Hindlimb muscle (tissue), 1 donor: ENCODE measurements at regions not wholly inside any gene's neighbourhood (a gene's known extent, or its start where the extent isn't known, plus 50 kb on each side); places are given as distances from the start of the nearest gene placed in this dataset.
A peak's percentile ranks its signal among the peaks of the same experiment; 100 is the strongest.
"Not testable (repeated sequence)": the region's sequence is repeated elsewhere in the genome, so short reads cannot be mapped to it uniquely, and the experiment has no call there.

Experiments used
- DNase-seq: peaks from one replicate; pipeline ENCODE4 v3.0.0-alpha.2; 2013

- no peak for DNase-seq
These were observed 111.9 kb upstream of the FOXQ1 start for GRCh38 chr6:1200081-1200408.

- no peak for DNase-seq
These were observed 114.6 kb upstream of the FOXQ1 start for GRCh38 chr6:1197309-1197708.

DNA sequence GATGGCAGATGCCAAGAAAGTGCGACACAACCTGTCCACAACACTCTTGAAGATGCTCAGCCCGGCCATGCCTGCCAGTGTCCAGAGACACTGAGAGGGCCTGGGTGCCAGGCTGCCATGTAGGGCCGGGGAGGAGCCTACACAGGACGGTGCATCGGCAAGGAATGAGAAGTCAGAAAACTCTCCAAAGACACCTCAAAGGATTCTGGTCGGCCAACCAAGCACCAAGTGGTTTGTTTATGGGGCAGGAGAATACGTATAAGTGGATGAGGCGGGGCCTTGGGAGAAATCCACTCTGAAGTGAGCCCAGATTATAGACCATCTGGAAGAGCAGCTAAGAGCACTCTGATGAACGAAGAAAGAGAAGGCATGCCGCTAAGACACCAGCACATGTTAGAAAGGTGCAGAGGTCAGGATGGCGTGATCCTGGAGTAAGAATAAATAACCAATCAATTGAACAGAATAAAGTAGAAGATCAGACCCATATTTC lies 120.7 kb upstream of the FOXQ1 start:
- DNase-seq, result no peak

GRCh38 chr6:1190366-1190765 lies 121.5 kb upstream of the FOXQ1 start:
- DNase-seq, result no peak

GRCh38 chr6:1188199-1188598 lies 123.7 kb upstream of the FOXQ1 start:
- no peak for DNase-seq

DNA sequence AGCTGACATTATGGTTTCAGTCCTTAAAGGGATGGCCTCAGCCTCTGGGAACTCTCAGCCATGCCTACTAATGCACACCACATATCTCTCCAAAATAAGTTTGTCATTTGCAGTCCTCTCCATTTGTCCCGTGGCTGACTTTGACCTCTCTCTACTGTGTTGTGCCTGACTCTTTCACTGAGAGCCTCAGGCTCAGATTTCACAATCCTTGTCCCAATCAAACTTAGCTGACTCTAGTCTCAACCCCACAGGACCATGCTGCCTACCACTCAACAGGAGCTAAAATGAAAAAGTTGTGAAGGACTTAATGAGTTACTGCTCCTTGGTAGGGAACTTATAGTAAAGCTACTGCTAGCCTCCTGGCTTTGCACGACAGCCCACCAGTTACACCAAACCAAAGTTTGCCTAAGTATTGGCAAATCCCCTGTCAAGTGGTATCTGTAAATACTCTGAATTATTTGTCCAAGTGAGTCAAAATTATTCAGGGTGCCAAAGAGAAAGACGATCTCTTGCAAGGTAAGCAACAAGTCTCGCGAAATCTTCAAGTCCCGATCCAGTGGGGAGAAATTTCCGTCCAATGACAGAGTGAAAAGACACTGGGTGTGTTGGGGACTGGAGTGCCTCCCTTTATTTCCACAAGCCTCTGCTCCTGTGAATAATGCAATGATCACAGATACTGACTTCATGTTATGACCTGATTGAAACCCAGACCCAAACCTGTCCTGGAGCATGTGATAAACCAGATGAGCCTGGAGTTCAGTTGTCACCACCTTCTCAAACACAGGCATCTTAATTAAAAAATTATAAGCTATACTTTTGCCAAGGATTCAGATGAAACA lies 124.4 kb upstream of the FOXQ1 start:
- DNase-seq, result no peak

GRCh38 chr6:1184318-1184717 lies 127.6 kb upstream of the FOXQ1 start:
- DNase-seq, result no peak

DNA sequence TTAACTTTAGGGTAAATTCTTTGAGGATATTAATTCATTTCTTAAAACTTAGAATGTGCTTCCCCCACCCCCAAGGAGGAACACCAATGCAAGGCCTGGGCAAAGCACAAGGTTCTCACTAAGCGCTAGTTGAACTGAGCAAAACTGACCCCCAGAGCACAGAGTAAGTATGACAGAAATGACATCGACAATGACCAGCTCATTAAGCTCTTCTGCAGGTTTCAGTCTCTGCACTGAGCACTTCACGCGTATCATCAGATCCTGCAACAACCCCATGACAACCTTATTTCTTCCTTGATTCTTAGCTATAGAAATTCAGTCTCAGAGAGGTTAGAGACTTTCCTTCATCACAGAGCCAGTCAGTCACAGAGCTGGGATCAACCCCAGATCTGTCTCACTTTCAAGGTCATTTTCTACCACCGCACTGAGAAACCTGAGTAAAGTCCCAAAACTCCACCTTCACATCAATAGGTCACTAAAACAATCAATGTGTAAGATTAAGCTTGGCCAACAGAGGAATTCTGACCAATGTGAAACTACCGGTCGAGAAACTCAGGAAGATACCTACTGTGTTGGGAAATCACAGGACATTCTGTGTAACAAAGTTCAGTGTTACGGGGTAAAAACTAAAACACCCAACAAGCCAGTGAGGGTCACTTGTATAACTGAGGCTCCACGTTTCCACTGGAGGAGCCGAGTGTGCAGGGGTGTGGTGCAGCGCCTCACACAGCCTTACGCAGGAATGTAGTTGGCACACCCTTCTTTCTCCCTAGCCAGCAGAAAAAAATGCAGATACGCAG lies 129.0 kb upstream of the FOXQ1 start:
- no peak for DNase-seq

DNA sequence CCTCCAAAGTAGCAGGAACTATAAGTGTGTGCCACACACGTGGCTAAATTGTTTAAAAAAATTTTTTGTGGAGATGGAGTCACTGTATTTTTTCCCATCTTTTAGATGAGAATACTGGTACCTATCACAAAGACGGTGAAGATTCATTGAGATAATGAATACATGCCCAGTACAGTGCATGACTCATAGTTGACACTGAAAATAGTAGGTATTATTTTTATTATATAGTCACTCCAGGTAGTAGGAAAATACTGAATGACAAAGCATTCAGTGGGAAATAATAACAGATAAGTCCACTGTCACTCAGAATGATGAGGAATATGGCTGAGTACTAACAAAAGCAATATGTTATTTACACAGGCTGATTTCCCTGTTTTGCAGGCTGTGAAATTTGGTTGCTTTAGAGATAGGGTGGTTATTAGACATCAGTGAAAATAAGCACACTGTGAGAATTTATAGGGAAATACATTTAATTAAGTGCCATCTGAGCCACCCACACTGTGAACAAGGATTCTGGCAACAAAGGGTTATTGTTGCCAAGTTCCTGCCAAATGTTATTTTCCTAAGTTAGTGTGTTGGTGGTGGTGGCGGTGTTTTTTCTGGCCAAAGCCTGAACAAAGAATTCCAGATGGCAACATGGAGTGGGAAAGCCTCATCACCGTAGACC lies 129.8 kb upstream of the FOXQ1 start:
- DNase-seq, result no peak

DNA sequence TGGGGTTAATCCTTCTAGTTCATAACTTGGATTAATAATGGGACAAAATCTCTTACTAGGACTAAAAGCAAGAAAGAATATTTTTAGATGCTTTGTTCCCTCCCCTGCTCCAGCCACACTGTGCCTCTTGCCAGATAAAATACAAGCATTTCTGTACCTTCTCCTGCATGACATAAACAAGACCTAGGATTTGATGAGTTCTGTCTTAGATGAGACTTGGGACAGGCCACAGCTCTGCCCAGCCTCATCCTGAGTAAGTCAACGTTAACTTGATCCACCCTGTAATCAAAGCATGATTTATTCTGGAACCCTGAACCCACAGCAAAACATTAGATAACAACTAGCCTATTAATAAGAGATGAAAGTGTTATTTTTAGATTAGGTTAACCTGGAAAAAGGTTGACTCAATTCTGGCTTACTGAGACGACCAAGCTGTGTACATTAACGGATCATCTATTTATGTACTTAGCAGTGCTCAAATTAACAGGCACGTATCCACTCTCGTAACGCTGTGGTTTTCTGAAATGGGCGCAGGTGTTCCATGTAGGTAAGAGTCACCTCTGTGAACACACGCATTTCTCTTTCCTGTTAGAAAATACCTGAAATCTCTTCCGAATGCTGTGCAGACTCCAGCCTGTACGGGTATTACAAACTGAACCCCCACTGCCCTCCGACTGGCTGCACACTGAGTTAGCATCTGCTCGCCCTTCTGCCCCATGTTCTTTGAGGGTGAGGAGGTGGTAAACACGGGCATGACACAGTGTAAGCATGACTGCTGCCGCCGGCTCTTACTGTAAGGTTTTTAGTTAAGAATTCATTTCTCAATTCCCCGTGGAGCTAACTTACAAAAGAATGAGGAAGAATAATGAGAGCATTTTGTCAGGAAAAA lies 132.1 kb upstream of the FOXQ1 start:
- no peak for DNase-seq

GRCh38 chr6:1178590-1178989 lies 133.3 kb upstream of the FOXQ1 start:
- DNase-seq, result no peak

DNA sequence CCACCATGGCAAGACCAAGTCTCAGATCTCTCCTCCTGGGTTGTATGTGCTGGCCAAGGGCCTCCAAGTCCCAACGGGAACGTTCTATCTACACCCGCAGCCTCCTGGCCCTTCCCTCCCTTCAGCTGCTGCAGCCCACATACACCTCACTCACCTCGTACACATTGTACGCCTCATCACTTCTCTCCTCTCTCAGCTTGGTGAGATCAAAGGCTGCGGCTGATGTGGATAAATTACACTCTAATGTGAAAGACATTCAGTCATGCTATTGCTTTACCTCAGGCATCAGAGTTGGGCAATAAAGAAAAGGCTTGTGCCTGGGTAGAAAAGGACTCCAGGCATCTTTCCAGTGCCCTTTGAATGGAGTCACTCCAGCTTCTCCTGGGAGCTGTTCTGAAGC lies 135.3 kb upstream of the FOXQ1 start:
- no peak for DNase-seq

DNA sequence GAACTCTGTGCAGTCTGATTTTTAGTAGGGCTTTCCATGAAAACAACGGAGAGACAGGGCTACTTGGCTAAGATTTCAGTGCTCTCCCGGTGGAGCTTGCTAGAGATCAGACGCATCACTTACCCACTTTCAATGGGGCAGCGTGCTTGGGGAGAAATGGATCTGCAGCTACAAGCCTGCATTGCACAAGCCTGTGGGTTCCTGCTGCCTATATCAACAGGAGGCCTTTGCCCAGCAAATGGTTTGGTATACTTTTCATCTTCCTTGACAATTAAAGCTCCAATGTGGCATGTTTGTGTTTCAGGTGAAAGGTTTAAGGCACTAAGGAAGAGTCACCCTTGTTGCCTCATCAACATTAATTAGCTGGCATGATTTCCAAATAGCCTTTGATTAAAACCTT lies 136.0 kb upstream of the FOXQ1 start:
- DNase-seq, result no peak

- peak; percentile 53 for DNase-seq
These were observed 141.1 kb upstream of the FOXQ1 start for GRCh38 chr6:1170794-1171193.

- no peak for DNase-seq
These were observed 147.3 kb upstream of the FOXQ1 start for GRCh38 chr6:1164600-1164999.

DNA sequence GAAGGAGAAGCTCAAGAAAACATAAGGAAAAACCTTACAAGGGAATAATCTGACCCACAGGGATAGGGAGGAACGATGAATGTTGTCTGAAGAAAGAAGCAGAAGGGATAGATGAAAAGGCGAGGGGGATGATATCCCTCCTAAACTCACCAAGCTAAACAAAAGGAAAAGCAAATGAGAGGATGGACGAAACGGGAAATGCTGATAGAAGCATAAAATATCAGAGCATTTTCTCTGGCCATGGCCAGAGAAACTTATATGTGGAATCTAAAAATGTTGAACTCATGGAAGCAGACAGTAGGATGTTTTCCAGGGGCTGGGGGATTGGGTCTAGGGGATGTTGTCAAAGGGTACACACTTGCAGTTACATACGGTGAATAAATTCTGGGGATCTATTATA lies 148.4 kb upstream of the FOXQ1 start:
- no peak for DNase-seq

DNA sequence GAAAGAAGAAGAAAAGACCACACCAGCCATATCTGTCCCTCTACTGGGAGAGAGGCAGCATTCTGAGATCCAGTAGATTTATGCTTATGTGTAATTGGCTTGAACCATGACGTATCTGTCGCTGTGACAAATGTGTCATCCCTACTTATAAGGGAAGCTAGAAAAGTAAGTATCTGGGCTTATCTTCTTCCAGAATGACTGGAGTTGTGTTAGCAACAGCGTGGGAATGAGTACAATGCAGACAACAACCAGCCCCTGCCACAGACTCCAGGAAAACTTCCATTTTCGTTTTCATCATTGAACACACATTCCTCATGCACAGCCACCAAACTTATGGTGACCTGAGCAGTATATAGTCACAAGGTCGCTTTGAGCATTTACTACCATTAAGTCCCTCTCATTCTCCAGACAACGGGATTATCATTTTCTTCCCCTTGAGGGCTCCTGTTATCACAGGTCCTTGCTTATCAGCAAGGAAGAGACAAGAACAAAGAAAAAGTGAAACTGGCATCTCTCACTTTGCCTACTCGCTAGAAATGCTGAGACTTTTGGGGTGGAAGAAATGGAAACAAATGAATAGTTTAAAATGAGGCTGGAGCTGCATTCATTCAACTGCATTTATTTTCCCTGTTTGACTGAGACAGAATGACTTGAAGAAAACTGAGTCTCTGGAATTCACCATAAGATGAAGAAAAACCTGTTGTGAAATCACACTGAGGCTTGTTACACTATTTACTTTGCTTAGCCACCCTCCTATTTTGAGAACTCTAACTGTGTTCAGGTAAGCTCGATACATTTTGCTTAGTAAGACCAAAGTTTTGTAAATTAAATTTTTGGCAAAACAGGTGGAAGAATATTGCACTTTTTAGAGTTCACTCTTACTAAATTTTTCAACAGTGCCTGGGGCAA lies 149.3 kb upstream of the FOXQ1 start:
- no peak for DNase-seq

GRCh38 chr6:1156411-1156810 lies 155.5 kb upstream of the FOXQ1 start:
- DNase-seq, result not testable (repeated sequence)

DNA sequence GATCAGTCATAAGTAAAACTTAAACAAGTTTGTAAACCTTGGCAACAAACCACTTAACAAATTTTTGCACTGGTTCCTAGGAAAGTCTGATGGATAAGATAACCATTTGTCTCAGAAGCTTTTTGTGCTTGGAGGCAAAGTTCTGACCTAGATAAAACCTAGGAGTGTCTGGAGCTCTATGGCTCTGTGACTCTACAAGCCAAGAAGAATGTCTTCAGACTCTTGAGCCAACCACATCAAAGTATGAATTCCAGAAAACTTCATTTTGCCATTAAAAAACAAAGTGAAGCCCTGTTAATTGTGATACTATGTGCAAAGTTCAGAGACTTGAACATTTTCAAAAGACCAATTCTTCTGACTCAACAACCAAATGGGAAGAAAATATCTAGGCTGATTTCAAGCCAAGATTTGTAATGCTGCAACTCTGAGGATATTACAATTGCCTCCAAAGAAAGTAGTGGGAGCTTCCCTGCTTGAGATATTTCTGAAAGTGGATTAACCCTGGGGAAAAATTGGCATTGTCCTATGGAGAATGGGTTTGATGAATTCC lies 158.1 kb upstream of the FOXQ1 start:
- DNase-seq, result no peak

DNA sequence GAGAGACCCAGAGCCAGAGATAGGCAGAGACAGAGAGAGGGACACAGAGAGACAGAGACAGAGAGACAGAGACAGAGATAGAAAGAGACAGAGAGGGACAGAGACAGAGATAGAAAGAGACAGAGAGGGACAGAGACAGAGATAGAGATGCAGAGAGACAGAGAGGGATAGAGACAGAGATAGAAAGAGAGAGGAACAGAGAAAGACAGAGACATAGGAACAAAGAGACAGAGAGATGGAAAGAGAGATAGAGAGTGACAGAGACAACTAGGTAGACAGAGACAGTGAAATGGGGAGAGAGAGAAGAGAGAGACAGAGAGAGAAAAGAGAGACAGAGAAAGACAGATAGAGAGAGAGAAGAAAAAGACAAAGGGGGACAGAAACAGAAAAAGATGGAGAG lies 165.4 kb upstream of the FOXQ1 start:
- no peak for DNase-seq

DNA sequence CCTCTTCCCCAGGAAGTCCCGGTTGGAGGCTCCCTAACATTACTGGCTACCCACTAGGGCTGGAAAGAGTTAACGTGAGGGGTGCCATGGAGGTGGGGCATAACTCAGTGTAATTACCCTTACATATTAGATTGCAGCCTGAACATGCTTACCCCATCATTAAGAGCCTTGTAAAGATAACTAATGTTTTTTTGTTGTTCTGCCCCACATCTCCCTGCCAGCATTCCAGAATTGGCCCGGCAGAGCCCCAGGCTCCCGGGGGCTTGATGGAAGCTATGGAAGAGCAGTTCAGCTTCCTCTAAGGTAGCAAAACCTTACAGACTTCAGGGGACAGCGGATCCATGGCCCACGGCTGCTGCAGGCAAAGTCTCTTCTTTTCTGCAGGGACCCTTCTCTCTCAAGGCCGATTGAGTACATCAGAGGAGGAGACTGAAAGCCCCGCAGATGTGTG lies 166.1 kb upstream of the FOXQ1 start:
- DNase-seq, result no peak
